K562 (cell line): ENCODE measurements at regions not wholly inside any gene's neighbourhood (a gene's known extent, or its start where the extent isn't known, plus 50 kb on each side); places are given as distances from the start of the nearest gene placed in this dataset.

Experiments used
- ATAC-seq: fragments of 200-7000 bp; cut with Tn5 transposase; 3 replicates; pipeline ENCODE4 v1.9.1; 2020; ENCODE audit warnings: moderate library complexity
- BruUV-seq: library from RNA; stranded (reverse); fragments of 400-500 nt; replicated peaks from 2 replicates; lab custom pipeline; 2021; lab: Mats Ljungman, UMichigan
- CTCF ChIA-PET: fragments of 300-600 bp; formaldehyde crosslinking; extraction: SDS; loops from one replicate; lab custom pipeline; 2021; ENCODE audit warnings: low intra/inter-chr PET ratio; lab: Yijun Ruan, JAX
- POLR2A ChIA-PET: fragments of 300-600, 350-650 bp; sonication (Branson Sonifier 250); formaldehyde crosslinking; extraction: SDS; loops from one replicate; lab custom pipeline; 2021; ENCODE audit warnings: antibody characterized with exemption, inconsistent platforms; lab: Yijun Ruan, JAX
- DNase-seq, 4 experiments: peaks; one replicate each; pipeline versions ENCODE4 v3.0.0 to v3.0.0-alpha.2; 2011 to 2018; ENCODE audit warnings: low spot score in 3 of 4, mixed read lengths in 3 of 4; ENCODE audit errors: extremely low read depth in 1 of 4
- FAIRE-seq: peaks from 2 replicates; lab custom pipeline; 2011; peaks lifted over from hg19 to GRCh38; lab: Jason Lieb, UNC
- H2AFZ ChIP-seq: 2 replicates; pipeline ENCODE4 v1.6.0; 2011; ENCODE audit warnings: low read depth, low read length, control low read depth, inconsistent platforms
- H3K27ac ChIP-seq: fragments of 200-600 bp; 3 replicates; pipeline ENCODE4 v1.8.0; 2011; ENCODE audit warnings: low read depth, mild to moderate bottlenecking, control low read depth, inconsistent platforms, low read length, moderate library complexity, mixed read lengths; ENCODE audit errors: extremely low read depth
- H3K27me3 ChIP-seq, 2 experiments: fragments of 300-600 bp in 1 of 2; 2 replicates in 1 of 2; 3 replicates in 1 of 2; pipeline versions ENCODE4 v1.6.0 to v1.8.0; 2011; ENCODE audit warnings: inconsistent platforms in 2 of 2, low read length in 2 of 2, mild to moderate bottlenecking in 1 of 2, mixed read lengths in 1 of 2, moderate library complexity in 1 of 2; ENCODE audit not compliant: control insufficient read depth in 2 of 2, insufficient read depth in 2 of 2
- H3K36me3 ChIP-seq: fragments of 300-600 bp; 3 replicates; pipeline ENCODE4 v1.8.0; 2011; ENCODE audit warnings: mild to moderate bottlenecking, low read length, inconsistent platforms; ENCODE audit not compliant: control insufficient read depth, insufficient read depth
- H3K4me1 ChIP-seq, 2 experiments: fragments of 200-600 bp in 1 of 2; replicated peaks in 1 of 2; 2 replicates in 1 of 2; 3 replicates in 1 of 2; pipeline versions ENCODE4 v1.5.1 to v1.8.0; 2011; ENCODE audit warnings: inconsistent platforms in 2 of 2, low read length in 2 of 2, mild to moderate bottlenecking in 1 of 2, mixed read lengths in 1 of 2, moderate library complexity in 1 of 2; ENCODE audit not compliant: control insufficient read depth in 2 of 2, insufficient read depth in 2 of 2
- H3K4me2 ChIP-seq: 2 replicates; pipeline ENCODE4 v1.6.1; 2011; ENCODE audit warnings: low read length, control low read depth, inconsistent platforms, mixed read lengths; ENCODE audit not compliant: insufficient read depth
- H3K4me3 ChIP-seq: fragments of 200-600 bp; sonication (generic), shearing (Covaris generic); 2 replicates; pipeline ENCODE4 v1.5.1; 2016; ENCODE audit warnings: control low read depth, inconsistent platforms
- H3K79me2 ChIP-seq: fragments of 200-600 bp; 3 replicates; pipeline ENCODE4 v1.8.0; 2011; ENCODE audit warnings: low read length, inconsistent platforms; ENCODE audit not compliant: control insufficient read depth, insufficient read depth
- H3K9ac ChIP-seq, 2 experiments: 2 replicates each; pipeline versions ENCODE4 v1.6.0 to v1.6.1; 2011; ENCODE audit warnings: low read depth in 2 of 2, low read length in 2 of 2, control low read depth in 1 of 2, inconsistent platforms in 1 of 2, mild to moderate bottlenecking in 1 of 2, mixed read lengths in 1 of 2; ENCODE audit not compliant: insufficient read depth in 1 of 2
- H3K9me1 ChIP-seq: one replicate; pipeline ENCODE4 v1.6.0; 2011; ENCODE audit warnings: inconsistent platforms, mild to moderate bottlenecking, low read length, moderate library complexity; ENCODE audit not compliant: control insufficient read depth, insufficient read depth
- H3K9me3 ChIP-seq: replicated peaks from 2 replicates; pipeline ENCODE4 v1.5.1; 2011; ENCODE audit warnings: low read depth, low read length, inconsistent platforms; ENCODE audit not compliant: control insufficient read depth, insufficient read depth
- H4K20me1 ChIP-seq: replicated peaks from 2 replicates; pipeline ENCODE4 v1.6.1; 2011; ENCODE audit warnings: low read length, inconsistent platforms, mixed read lengths; ENCODE audit not compliant: control insufficient read depth, insufficient read depth
- AFF1 ChIP-seq, 2 experiments: fragments of 450-650 bp; IDR thresholded peaks; 2 replicates each; pipeline ENCODE4 v1.6.1; 2018; ENCODE audit warnings: mild to moderate bottlenecking in 2 of 2, low read depth in 1 of 2; ENCODE audit not compliant: partially characterized antibody in 2 of 2
- CBX5 ChIP-seq: IDR thresholded peaks from 2 replicates; pipeline ENCODE4 v1.6.1; 2014; ENCODE audit warnings: low read depth, borderline replicate concordance
- MAFG ChIP-seq: fragments of 450-650 bp; conservative IDR thresholded peaks from 2 replicates; pipeline ENCODE4 v1.6.1; 2016; ENCODE audit warnings: missing genetic modification characterization, missing compliant biosample characterization
- POLR3A ChIP-seq: IDR thresholded peaks from 2 replicates; pipeline ENCODE4 v1.6.1; 2011; ENCODE audit warnings: borderline replicate concordance, mild to moderate bottlenecking, moderate library complexity; ENCODE audit not compliant: insufficient read length, insufficient read depth; ENCODE audit errors: extremely low read depth
- RBM17 ChIP-seq: fragments of 200-400 bp; formaldehyde crosslinking; IDR thresholded peaks from 2 replicates; pipeline ENCODE4 v1.6.1; 2017; ENCODE audit warnings: low read depth, mild to moderate bottlenecking, low read length, borderline replicate concordance
- RBM25 ChIP-seq: fragments of 200-400 bp; formaldehyde crosslinking; IDR thresholded peaks from 2 replicates; pipeline ENCODE4 v1.6.1; 2018; ENCODE audit warnings: low read length, low read depth, moderate library complexity; ENCODE audit not compliant: severe bottlenecking
- ZFP36 ChIP-seq: fragments of 150-350 bp; IDR thresholded peaks from 2 replicates; pipeline ENCODE4 v1.6.1; 2018; ENCODE audit warnings: low read length, low read depth; ENCODE audit not compliant: partially characterized antibody
- ZNF318 ChIP-seq, 2 experiments: fragments of 450-650 bp; IDR thresholded peaks; 2 replicates each; pipeline ENCODE4 v1.6.1; 2016; ENCODE audit warnings: mild to moderate bottlenecking in 2 of 2, borderline replicate concordance in 1 of 2, low read depth in 1 of 2, moderate library complexity in 1 of 2
- WGBS: fragments of 100-300 bp; shearing (Covaris generic); methylation state at CpG from one replicate; pipeline ENCODE4 v1.1.6; 2016; ENCODE audit warnings: low coverage, mixed read lengths; ENCODE audit not compliant: insufficient coverage; ENCODE audit errors: missing lambda C conversion rate; 5-methylcytosine and 5-hydroxymethylcytosine counted together
- in situ Hi-C: fragments of 300-500 bp; cut with MboI; formaldehyde crosslinking; loops from 4 replicates; pipeline ENCODE4 v1.15.0; 2018; ENCODE audit warnings: inconsistent platforms, mixed read lengths
- intact Hi-C: fragments of 100-400 bp; cut with micrococcal nuclease; formaldehyde crosslinking; loops from 2 replicates; pipeline ENCODE4 v1.14.2; 2022

DNA sequence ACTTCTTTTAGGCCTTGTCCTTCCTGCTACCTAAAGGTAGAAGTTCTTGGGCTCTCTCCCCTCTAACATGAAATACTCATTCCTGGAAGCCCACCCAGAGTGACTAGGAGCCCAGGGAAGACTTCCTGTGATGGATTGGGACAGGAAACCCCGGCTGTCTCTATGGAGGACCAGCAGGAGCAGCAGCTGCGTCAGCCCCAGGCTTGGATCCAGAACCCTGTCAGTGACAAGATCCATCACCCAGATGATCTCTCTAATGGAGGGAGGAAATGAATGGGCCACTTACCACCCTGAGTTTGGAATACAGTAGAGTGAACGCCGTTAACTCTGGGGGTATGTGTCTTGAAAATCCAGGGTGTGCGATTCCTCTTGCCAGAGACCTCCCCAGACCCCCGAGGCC lies 195.7 kb upstream of the WSCD1 start (continued):
- no peak for TF ChIP-seq MAFG (tag)
- no peak for TF ChIP-seq RBM17
- TF ChIP-seq AFF1 (IDR thresholded peaks at IDR 0.05; ENCODE audit: low read depth in 1 of 2, partially characterized antibody in 2 of 2): no peak

DNA sequence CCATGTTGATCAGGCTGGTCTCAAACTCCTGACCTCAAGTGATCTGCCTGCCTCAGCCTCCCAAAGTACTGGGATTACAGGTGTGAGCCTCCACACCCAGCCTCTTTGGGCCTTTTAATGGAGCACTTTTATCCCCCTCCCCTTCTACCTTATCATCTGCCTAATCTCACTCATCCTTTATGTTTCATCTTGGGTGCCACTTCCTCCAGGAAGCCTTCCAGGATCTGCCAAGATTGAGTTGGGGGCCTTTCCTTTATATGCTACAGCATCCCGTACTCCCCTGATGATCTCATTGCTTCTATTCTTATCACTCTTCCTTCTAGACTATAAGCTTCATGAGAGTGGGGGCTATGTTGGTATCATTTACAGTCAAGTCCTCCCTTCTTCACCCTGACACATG lies 192.8 kb upstream of the WSCD1 start:
- H2AFZ ChIP-seq: no peak overlapping the region
- H3K27ac ChIP-seq: no peak overlapping the region
- H3K4me2 ChIP-seq: no peak overlapping the region
- no peak for ATAC-seq
- no peak overlapping the region for H3K9ac ChIP-seq
- H3K27me3 ChIP-seq: peaks cover 0 to 6% of the 10 kb centered on the region in 2 experiments; a peak in 1 of 5 replicates
- no peaks in the 10 kb centered on the region for H3K79me2 ChIP-seq
- no peaks in the 10 kb centered on the region for H3K9me3 ChIP-seq
- POLR2A ChIA-PET: no interaction called here
- no peak for DNase-seq
- no peaks in the 10 kb centered on the region for H3K9me1 ChIP-seq
- intact Hi-C loops: no loop called here
- no TSS peak for BruUV-seq
- TF ChIP-seq RBM25 (peak; percentile 51), CBX5 (no peak), POLR3A (no peak), ZFP36 (peak; percentile 90), ZNF318 (IDR thresholded peaks at IDR 0.05; ENCODE audit: borderline replicate concordance in 1 of 2, low read depth in 1 of 2) (no peak)
- TF ChIP-seq, all 486 proteins: peak for 2
- no peak for FAIRE-seq
- WGBS: 0% methylated on average over 1 of the region's 1 CpG
- no peak overlapping the region for H3K4me3 ChIP-seq
- no peaks in the 10 kb centered on the region for H3K36me3 ChIP-seq
- H3K4me1 ChIP-seq: no peaks in the 10 kb centered on the region
- CTCF ChIA-PET: no interaction called here
- in situ Hi-C loops: no loop called here
- no peaks in the 10 kb centered on the region for H4K20me1 ChIP-seq
